GM19328 (cell line): ENCODE measurements at regions not wholly inside any gene's neighbourhood (a gene's known extent, or its start where the extent isn't known, plus 50 kb on each side); places are given as distances from the start of the nearest gene placed in this dataset.

ENCODE experiments used
- ATAC-seq: cut with Tn5 transposase; IDR thresholded peaks from one replicate; pipeline ENCODE4 v1.9.1; 2021; ENCODE audit warnings: mild to moderate bottlenecking, moderate library complexity; ENCODE audit not compliant: unreplicated experiment

DNA sequence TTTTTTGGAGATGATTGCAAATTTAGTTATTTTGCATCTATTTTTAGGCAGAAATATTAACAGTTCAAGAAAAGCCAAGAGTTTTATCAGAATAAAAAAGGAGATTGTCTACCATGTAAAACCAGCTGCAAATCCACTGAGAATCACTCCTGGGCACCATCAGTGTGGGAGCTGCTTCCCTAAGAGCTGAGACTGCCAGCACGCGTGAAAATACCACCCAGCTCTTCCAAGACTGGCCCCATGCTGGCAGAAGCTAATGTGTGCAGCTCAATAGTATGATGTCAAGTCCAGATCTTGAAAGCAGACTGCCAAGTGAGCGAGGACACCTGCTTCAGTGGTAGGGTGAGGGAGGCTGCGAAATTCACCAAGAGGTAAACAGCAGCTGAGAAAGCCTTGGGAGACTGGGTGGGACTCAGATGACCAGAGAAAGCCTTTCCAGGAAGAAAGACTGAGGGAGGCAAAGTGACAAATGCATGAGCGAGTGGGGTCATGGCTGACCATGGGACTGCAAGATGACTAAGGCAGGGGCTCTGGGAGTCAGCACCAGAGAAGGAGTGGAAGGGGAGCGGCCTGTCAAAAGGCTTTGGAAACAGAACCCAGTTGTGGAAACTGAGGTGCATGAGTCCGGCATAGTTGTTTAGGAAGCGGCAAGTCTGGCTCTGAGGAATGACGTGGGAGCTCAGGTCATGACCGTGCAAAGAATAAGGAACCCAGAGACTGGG lies 200.9 kb downstream of the GADD45G start:
- no peak for ATAC-seq

- ATAC-seq, result no peak
Observed at GRCh38 chr9:89806371-89807100, 201.7 kb downstream of the GADD45G start.

- ATAC-seq, result no peak
Observed at GRCh38 chr9:89807101-89807395, 202.2 kb downstream of the GADD45G start.

DNA sequence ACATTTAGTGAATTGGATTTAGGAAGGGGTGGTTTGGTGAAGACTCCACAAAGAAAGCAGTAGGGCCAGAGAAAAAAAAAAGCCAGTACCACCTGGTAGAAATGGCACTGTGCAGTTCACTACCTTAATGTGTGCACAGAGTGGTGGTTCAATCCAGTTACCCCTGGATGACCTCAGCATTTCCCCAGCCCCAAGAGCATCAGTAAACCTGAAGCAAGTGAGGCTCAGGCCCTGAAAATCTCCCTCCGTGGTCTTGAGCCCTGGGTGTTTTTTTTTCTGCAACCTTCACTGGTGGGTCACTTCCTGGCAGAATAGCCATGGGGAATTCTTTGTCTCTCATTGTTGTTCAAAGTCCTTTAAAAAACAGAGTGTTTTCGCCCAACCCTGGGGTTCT lies 202.9 kb downstream of the GADD45G start:
- ATAC-seq, result no peak

DNA sequence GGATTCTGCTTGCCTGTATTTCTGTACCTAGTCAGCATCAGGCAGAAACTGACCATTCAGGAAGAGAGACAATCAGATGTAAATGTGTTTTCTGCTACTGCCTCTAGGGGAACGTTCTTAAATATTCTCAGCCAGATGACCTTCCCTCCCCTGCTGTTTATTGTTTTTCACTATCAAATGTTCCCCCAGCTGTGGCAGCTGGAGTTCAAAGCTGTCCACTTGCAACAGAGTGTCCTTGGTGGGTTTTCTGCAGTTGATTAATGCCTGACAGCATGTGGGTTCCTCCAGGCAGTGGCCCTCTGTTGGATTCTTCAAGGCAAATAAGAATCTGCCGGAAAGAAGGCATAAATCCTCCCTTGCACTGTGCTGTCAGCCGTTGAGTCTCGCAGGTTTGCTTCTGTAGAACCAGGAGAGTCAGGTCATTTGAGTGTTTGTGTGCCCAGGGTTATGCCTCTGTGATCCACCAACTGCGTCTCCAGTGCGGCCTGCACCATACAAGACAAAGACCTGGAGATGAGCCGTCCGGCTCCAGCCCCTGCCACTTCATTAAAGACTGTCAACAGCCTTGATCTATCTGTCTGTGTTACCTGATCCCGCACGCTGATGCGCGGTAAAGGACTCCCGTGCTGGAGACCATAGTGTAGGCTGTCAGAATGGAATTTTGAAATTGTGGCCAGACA lies 203.4 kb downstream of the GADD45G start:
- ATAC-seq, result no peak

DNA sequence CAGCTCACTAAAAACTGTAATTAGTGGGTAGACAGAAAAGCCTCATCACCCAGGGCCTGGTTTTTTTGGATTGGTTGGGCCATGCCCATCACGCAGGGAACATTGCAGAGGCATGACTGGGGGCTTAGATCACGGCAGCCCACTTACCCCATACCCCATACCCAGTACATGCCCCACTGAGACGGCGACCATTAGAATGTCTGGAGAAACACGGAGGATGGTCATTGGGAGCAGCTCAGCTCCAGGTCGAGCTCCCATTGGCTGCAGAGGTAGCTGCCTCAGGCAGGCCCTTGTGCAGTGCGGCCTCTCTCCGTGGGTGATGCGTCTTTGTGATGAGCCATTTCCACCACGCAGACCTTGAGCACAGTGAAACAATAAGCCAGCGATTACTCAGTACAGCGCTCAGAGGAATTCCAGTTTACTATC lies 204.0 kb downstream of the GADD45G start:
- no peak for ATAC-seq

DNA sequence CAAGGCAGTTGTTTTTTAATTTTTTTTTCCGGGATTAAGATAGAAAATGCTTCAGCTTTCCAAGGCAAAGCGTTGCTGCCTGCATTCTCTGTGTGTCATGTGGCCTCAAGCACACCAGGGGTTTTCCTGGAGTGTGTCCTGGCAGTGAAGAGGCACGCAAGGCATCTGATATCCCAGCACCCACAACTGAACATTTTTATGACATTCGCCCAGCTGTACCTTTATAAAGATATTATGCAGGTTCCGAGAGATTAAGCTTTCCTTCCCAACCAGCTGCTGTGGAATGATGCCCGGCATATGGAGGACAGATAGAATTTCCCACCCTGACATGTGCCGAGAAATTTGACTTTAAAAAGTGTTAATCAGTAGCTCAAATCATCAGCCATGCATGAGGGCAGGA lies 205.6 kb downstream of the GADD45G start:
- no peak for ATAC-seq

DNA sequence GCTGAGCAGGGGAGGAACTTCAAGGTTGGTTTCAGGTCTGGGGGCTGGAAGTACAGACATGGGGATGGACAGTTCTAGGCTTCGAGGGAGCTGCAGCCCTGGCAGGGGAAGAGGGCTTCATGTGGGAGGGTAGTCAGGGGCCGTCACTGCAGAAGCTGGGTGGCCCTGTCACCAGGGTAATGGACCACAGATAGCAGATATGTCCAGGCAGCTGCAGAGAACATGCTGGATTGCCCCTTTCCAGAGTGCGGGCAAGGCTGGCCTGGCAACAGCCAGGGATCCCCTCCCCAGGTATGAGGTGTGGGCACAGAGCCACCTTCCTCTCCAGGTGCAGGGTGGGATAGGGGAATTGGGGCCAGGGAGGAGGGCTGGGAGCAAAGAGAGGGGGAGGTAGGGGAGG lies 206.5 kb downstream of the GADD45G start:
- no peak for ATAC-seq

DNA sequence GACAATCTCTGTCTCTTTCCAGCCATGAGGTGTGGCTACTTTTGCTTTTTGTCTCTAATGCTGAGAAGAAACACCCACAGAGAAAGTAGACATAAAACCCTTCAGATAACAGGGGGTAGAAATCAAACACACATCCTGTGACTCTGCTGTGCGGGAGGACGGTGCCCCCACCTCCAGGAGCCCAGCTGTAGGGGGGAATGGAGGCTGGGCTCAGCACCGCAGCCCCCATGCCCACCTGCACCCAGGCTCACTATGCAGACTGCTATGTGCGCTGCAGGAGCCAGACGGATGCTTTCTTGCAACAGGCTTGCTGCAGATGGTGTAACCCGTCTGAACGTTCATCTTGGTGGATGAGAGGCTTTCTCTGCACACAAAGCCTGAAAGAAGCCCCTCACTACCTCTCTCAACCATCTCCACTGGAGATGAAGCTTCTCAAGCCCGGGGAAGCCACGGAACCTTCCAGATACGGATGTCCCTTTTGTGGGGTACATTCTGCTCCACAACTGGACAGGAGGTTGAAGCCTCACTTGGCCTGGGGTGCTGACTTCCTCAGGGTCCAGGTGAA lies 207.2 kb downstream of the GADD45G start:
- ATAC-seq, result no peak

DNA sequence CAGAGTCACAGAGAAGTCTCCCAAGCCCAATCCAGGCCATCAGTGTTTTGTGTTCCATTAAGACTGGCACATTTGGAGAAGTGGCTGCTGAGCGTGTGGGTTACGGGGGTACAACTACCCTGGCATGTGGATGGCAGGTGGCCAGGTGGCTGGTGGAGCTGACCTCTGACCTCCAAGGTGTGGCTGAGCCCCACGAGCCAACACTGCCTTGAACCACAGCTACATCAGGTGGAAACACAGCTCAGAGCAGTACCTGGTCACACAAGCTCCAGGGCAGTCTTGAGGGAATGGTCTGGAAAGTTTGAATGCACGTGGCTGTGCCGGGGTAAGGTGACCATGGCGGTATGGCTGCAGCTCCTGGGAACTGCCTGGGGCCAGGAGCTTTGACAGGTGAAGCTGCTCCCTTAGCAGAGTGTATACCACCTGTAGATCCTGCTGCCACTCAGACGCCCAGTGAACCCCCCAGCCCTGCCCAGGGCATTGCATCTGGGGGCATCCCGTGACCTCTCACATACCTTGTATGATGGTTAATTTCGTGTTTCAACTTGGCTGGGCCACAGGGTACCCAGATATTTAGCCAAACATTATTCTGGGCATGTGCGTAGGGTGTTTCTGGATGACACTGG lies 207.9 kb downstream of the GADD45G start:
- ATAC-seq, result no peak

GRCh38 chr9:89813482-89813881 lies 208.7 kb downstream of the GADD45G start:
- no peak for ATAC-seq

- no peak for ATAC-seq
Observed at GRCh38 chr9:89814340-89815040, 209.7 kb downstream of the GADD45G start.

GRCh38 chr9:89815061-89815902 lies 210.5 kb downstream of the GADD45G start:
- ATAC-seq, result peak; percentile 23

- ATAC-seq, result peak; percentile 86
Observed at GRCh38 chr9:89815903-89816573, 211.2 kb downstream of the GADD45G start.

GRCh38 chr9:89817151-89817950 lies 212.5 kb downstream of the GADD45G start:
- ATAC-seq, result no peak

DNA sequence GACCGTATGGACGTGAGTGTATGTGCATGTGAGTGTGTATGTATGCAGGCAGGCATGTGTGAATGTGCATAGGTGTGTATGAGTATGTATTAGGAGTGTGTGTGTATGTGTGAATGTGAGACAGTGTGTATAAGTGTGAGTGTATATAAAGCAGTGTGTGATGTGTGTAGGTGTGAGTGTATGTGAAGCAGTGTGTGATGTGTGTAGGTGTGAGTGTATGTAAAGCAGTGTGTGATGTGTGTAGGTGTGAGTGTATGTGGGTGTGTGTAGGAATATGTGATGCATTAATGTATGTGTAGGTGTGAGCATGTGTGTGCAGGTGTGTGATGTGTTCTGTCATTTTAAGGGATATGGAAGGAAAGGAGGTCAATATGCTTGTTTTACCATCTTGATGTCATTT lies 215.5 kb downstream of the GADD45G start:
- no peak for ATAC-seq

- ATAC-seq, result no peak
Observed at GRCh38 chr9:89821081-89821480, 216.3 kb downstream of the GADD45G start.

DNA sequence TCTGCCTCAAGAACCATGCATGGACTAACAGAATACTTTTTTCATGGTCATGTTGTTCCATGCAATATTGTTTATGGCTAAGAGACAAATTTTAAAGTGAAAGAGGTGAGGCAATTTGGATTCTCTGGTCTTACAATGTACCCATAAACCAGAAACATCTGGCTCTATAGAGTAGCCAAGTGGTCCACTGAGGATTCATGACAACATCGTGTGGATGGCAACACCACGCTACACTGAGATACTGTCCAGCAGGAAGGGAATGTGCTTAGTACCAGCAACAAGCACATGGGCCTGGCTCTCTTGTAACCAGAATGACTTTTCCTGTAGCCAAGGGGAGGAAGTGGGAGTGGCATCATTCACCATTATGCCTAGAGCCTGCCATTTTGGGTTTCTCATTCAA lies 218.2 kb downstream of the GADD45G start:
- ATAC-seq, result no peak
